ENCODE measurements at regions not wholly inside any gene's neighbourhood (a gene's known extent, or its start where the extent isn't known, plus 50 kb on each side); places are given as distances from the start of the nearest gene placed in this dataset.
A peak's percentile ranks its signal among the peaks of the same experiment; 100 is the strongest.

- TF ChIP-seq CTCF (IDR thresholded peaks at IDR 0.05) (peak in 3 of 6 experiments; percentile 10 to 36 (median 32)), POLR2A (IDR thresholded peaks at IDR 0.05) (no peak)
These were observed 158.8 kb downstream of the POLR2M start for GRCh38 chr15:57865294-57865693.
